GM12874 (cell line): ENCODE measurements at regions not wholly inside any gene's neighbourhood (a gene's known extent, or its start where the extent isn't known, plus 50 kb on each side); places are given as distances from the start of the nearest gene placed in this dataset.

Source experiments
- CTCF ChIP-seq: IDR thresholded peaks from 2 replicates; pipeline ENCODE4 v1.5.1; 2011; ENCODE audit warnings: low read depth, mild to moderate bottlenecking, control low read depth, low read length, moderate library complexity; ENCODE audit not compliant: insufficient read depth

- no peak for TF ChIP-seq CTCF
These were observed 51.2 kb upstream of the SEC16B start for GRCh38 chr1:178020968-178021640.

GRCh38 chr1:178021950-178022349 is 52.1 kb upstream of the SEC16B start:
- no peak for TF ChIP-seq CTCF

GRCh38 chr1:178023181-178023618 is 53.3 kb upstream of the SEC16B start:
- no peak for TF ChIP-seq CTCF

GRCh38 chr1:178024504-178024903 is 54.6 kb upstream of the SEC16B start:
- no peak for TF ChIP-seq CTCF

- TF ChIP-seq CTCF = no peak
These were observed 55.9 kb upstream of the SEC16B start for GRCh38 chr1:178025613-178026356.

GRCh38 chr1:178028841-178029481 is 59.1 kb upstream of the SEC16B start:
- no peak for TF ChIP-seq CTCF

GRCh38 chr1:178030467-178030866 is 60.6 kb upstream of the SEC16B start:
- TF ChIP-seq CTCF = no peak
